ENCODE measurements at regions not wholly inside any gene's neighbourhood (a gene's known extent, or its start where the extent isn't known, plus 50 kb on each side); places are given as distances from the start of the nearest gene placed in this dataset.

GRCh38 chr14:22462923-22463322, 126.1 kb downstream of the DAD1 start (continued):
- TF ChIP-seq, protein P1, sequence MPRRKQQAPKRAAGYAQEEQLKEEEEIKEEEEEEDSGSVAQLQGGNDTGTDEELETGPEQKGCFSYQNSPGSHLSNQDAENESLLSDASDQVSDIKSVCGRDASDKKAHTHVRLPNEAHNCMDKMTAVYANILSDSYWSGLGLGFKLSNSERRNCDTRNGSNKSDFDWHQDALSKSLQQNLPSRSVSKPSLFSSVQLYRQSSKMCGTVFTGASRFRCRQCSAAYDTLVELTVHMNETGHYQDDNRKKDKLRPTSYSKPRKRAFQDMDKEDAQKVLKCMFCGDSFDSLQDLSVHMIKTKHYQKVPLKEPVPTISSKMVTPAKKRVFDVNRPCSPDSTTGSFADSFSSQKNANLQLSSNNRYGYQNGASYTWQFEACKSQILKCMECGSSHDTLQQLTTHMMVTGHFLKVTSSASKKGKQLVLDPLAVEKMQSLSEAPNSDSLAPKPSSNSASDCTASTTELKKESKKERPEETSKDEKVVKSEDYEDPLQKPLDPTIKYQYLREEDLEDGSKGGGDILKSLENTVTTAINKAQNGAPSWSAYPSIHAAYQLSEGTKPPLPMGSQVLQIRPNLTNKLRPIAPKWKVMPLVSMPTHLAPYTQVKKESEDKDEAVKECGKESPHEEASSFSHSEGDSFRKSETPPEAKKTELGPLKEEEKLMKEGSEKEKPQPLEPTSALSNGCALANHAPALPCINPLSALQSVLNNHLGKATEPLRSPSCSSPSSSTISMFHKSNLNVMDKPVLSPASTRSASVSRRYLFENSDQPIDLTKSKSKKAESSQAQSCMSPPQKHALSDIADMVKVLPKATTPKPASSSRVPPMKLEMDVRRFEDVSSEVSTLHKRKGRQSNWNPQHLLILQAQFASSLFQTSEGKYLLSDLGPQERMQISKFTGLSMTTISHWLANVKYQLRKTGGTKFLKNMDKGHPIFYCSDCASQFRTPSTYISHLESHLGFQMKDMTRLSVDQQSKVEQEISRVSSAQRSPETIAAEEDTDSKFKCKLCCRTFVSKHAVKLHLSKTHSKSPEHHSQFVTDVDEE (CRISPR knock-in tag; IDR thresholded peaks at IDR 0.05): no peak
- no peak for TF ChIP-seq ISL1 (CRISPR knock-in tag; IDR thresholded peaks at IDR 0.05)
- TF ChIP-seq SNAI2 (CRISPR knock-in tag; IDR thresholded peaks at IDR 0.05): no peak

DNA sequence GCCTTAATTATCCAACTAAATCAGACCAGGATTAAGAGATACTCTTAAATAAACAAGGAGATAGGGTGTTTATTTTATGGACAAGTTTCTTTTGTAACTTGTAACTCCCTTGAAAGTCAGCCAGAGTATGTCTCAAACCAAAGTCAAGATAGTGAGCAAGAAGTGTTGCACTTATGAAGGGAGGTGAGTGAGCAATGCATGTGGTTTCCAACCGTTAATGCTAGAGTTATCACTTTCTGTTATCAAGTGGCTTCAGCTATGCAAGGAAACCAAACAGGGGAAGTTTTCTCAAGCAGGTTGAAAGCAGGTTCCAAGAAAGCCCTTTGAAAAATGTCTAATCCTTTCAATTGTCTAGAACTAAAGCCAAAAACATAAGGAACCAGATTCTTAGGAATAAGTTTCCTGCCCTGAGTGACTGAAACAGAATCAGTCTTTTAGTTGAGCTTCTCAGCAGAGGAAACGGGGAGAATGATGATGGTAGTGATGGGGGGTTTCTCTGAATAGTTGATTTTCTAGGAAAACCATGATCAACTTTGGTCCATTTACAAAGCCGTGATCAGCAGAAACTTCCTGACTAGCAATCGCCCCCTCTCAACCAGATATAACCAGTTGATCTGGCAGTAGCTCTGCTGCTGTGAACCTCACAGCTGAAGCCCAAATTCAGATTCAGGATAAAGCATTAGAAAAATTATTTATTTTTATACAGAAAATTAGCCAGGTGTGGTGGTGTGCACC, 128.4 kb downstream of the DAD1 start:
- no peak for ATAC-seq
- TF ChIP-seq PPARA (CRISPR knock-in tag; IDR thresholded peaks at IDR 0.05; ENCODE audit: borderline replicate concordance) (no peak), CREB5 (CRISPR knock-in tag; IDR thresholded peaks at IDR 0.05; ENCODE audit: low read depth) (no peak), BACH2 (CRISPR knock-in tag; IDR thresholded peaks at IDR 0.05; ENCODE audit: borderline replicate concordance) (no peak), POU6F1 (CRISPR knock-in tag; IDR thresholded peaks at IDR 0.05; ENCODE audit: borderline replicate concordance, low read depth) (no peak), TCF4 (CRISPR knock-in tag; IDR thresholded peaks at IDR 0.05; ENCODE audit: borderline replicate concordance) (no peak), RARB (CRISPR knock-in tag; IDR thresholded peaks at IDR 0.05) (no peak), ARNTL (CRISPR knock-in tag; IDR thresholded peaks at IDR 0.05; ENCODE audit: borderline replicate concordance, low read depth) (no peak), ZNF8 (CRISPR knock-in tag; IDR thresholded peaks at IDR 0.05) (no peak), CSDC2 (CRISPR knock-in tag; IDR thresholded peaks at IDR 0.05) (no peak), SNAI2 (CRISPR knock-in tag; IDR thresholded peaks at IDR 0.05) (no peak), OSR1 (CRISPR knock-in tag; IDR thresholded peaks at IDR 0.05) (no peak), TOX (CRISPR knock-in tag; IDR thresholded peaks at IDR 0.05; ENCODE audit: borderline replicate concordance) (no peak), ZFP30 (CRISPR knock-in tag; IDR thresholded peaks at IDR 0.05) (no peak)

DNA sequence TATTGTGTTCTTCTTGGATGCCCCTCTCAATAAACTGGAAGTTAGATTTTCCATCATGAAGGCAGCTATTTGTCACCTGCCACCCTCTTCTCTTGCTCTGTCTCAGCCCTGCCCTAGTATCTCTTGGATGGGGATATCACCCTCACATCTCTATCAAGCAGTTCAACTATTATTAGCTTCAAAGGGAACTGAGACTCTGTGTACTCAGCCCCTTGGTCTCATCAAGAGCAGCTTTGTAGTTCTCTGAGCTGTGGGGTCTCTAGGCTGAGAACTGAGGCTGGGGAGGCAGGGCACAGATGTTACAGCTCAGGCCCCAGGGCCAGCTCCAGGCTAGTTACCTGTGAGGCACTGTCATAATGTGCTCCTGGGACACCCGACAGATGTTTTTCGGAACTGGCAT, 130.3 kb downstream of the DAD1 start:
- ATAC-seq: no peak
- TF ChIP-seq CREB5 (CRISPR knock-in tag; IDR thresholded peaks at IDR 0.05; ENCODE audit: low read depth) (no peak), ZC3H10 (CRISPR knock-in tag; IDR thresholded peaks at IDR 0.05) (no peak)

GRCh38 chr14:22456998-22457594, 131.9 kb downstream of the DAD1 start:
- no peak for ATAC-seq
- TF ChIP-seq, protein P1 (CRISPR knock-in tag; IDR thresholded peaks at IDR 0.05): no peak
- TF ChIP-seq ZNF565 (CRISPR knock-in tag; conservative IDR thresholded peaks at IDR 0.05; ENCODE audit: low read depth): no peak
- TF ChIP-seq ZNF8 (CRISPR knock-in tag; IDR thresholded peaks at IDR 0.05): no peak
- no peak for TF ChIP-seq ZNF70 (CRISPR knock-in tag; IDR thresholded peaks at IDR 0.05)
- TF ChIP-seq, protein P2, sequence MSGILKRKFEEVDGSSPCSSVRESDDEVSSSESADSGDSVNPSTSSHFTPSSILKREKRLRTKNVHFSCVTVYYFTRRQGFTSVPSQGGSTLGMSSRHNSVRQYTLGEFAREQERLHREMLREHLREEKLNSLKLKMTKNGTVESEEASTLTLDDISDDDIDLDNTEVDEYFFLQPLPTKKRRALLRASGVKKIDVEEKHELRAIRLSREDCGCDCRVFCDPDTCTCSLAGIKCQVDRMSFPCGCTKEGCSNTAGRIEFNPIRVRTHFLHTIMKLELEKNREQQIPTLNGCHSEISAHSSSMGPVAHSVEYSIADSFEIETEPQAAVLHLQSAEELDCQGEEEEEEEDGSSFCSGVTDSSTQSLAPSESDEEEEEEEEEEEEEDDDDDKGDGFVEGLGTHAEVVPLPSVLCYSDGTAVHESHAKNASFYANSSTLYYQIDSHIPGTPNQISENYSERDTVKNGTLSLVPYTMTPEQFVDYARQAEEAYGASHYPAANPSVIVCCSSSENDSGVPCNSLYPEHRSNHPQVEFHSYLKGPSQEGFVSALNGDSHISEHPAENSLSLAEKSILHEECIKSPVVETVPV (CRISPR knock-in tag; IDR thresholded peaks at IDR 0.05): no peak
- TF ChIP-seq ESRRG (CRISPR knock-in tag; IDR thresholded peaks at IDR 0.05): no peak
- no peak for TF ChIP-seq ZFP3 (CRISPR knock-in tag; IDR thresholded peaks at IDR 0.05)
- no peak for TF ChIP-seq SNAI2 (CRISPR knock-in tag; IDR thresholded peaks at IDR 0.05)
- no peak for TF ChIP-seq CSDC2 (CRISPR knock-in tag; IDR thresholded peaks at IDR 0.05)
- no peak for TF ChIP-seq ZFP30 (CRISPR knock-in tag; IDR thresholded peaks at IDR 0.05)
- TF ChIP-seq PPARA (CRISPR knock-in tag; IDR thresholded peaks at IDR 0.05; ENCODE audit: borderline replicate concordance): no peak
- TF ChIP-seq TCF4 (CRISPR knock-in tag; IDR thresholded peaks at IDR 0.05; ENCODE audit: borderline replicate concordance): no peak
- no peak for TF ChIP-seq GLIS3 (CRISPR knock-in tag; IDR thresholded peaks at IDR 0.05)
- TF ChIP-seq POU6F1 (CRISPR knock-in tag; IDR thresholded peaks at IDR 0.05; ENCODE audit: borderline replicate concordance, low read depth): no peak
